Tibial nerve (tissue), 4 donors: ENCODE measurements at regions not wholly inside any gene's neighbourhood (a gene's known extent, or its start where the extent isn't known, plus 50 kb on each side); places are given as distances from the start of the nearest gene placed in this dataset.
"Not testable (repeated sequence)": the region's sequence is repeated elsewhere in the genome, so short reads cannot be mapped to it uniquely, and the experiment has no call there.

ENCODE experiments used
- DNase-seq, 2 donors: peaks; one replicate each; pipeline ENCODE4 v3.0.0-alpha.2; 2019; ENCODE audit warnings: low spot score in 2 of 2
- H3K27ac ChIP-seq, 4 donors: fragments of 200-600 bp; sonication (generic) in 3 of 4; one replicate each; pipeline ENCODE4 v1.5.1; 2017 to 2019; ENCODE audit warnings: mild to moderate bottlenecking in 1 of 4
- H3K27me3 ChIP-seq, 2 donors: fragments of 200-600 bp; sonication (generic) in 1 of 2; one replicate each; pipeline versions ENCODE4 v1.5.1 to v1.6.0; 2017 to 2019
- H3K36me3 ChIP-seq, 3 donors: fragments of 200-600 bp; sonication (generic); one replicate each; pipeline ENCODE4 v1.5.1; 2018 to 2019
- H3K4me1 ChIP-seq, 4 donors: fragments of 200-600 bp; sonication (generic) in 3 of 4; one replicate each; pipeline ENCODE4 v1.5.1; 2017 to 2019
- H3K4me3 ChIP-seq, 4 donors: fragments of 200-600 bp; sonication (generic) in 3 of 4; one replicate each; pipeline ENCODE4 v1.5.1; 2017 to 2019; ENCODE audit warnings: mild to moderate bottlenecking in 1 of 4, moderate library complexity in 1 of 4
- H3K9me3 ChIP-seq, 4 donors: fragments of 200-600 bp; sonication (generic) in 3 of 4; one replicate each; pipeline ENCODE4 v1.5.1; 2017 to 2019
- CTCF ChIP-seq, 5 experiments: fragments of 200-600 bp in 3 of 5; fragments of 450-650 bp in 2 of 5; sonication (generic) in 3 of 5; IDR thresholded peaks; one replicate each; pipeline ENCODE4 v1.5.1; 2016 to 2019; ENCODE audit warnings: antibody characterized with exemption in 5 of 5, mild to moderate bottlenecking in 3 of 5, moderate library complexity in 2 of 5
- EP300 ChIP-seq, 2 donors: sonication (generic); formaldehyde crosslinking; IDR thresholded peaks; one replicate each; pipeline ENCODE4 v1.6.1; 2017; ENCODE audit warnings: antibody characterized with exemption in 2 of 2, mild to moderate bottlenecking in 1 of 2
- POLR2A ChIP-seq, 2 donors: fragments of 450-650 bp; IDR thresholded peaks; one replicate each; pipeline ENCODE4 v1.6.1; 2017; ENCODE audit warnings: antibody characterized with exemption in 2 of 2, mild to moderate bottlenecking in 2 of 2, moderate library complexity in 2 of 2
- WGBS, 2 donors: methylation state at CpG; one replicate each; pipeline ENCODE4 v1.1.5; 2018; 5-methylcytosine and 5-hydroxymethylcytosine counted together

- no peaks in the 10 kb centered on the region for H3K4me1 ChIP-seq
- H3K36me3 ChIP-seq, result no peaks in the 10 kb centered on the region
- peaks cover 0 to 8% (median 4%) of the 10 kb centered on the region in 4 donors for H3K9me3 ChIP-seq
- no peaks in the 10 kb centered on the region for H3K27me3 ChIP-seq
- H3K4me3 ChIP-seq, result no peak overlapping the region
- H3K27ac ChIP-seq, result no peak overlapping the region
- no peak for DNase-seq
- TF ChIP-seq POLR2A (IDR thresholded peaks at IDR 0.05) (no peak), EP300 (IDR thresholded peaks at IDR 0.05) (no peak), CTCF (IDR thresholded peaks at IDR 0.05) (no peak)
- WGBS, 2 donors, result 43 to 67% methylated on average over 5 of the region's 5 CpGs
Measured at GRCh38 chr11:92087725-92088537, 136.7 kb upstream of the FAT3 start.

DNA sequence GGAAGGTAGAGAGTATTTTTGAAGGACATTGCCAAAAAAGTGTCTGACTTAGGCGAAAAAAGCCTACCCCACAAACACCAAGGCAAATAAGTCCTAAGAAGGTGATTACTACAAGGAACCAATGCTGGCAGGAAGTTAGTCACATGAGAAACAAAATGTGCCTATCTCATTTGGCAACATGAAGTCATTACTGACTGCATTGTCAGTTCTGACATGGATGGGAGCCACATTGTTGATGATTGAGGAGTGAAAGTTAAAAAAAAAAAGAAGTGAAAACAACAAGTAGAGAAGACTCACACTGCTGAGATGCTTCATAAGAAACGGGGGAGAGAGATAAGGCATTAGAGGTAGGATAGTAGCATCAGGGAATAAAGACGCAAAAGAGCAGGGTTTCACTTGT, 141.5 kb upstream of the FAT3 start:
- TF ChIP-seq POLR2A (IDR thresholded peaks at IDR 0.05), result no peak
- TF ChIP-seq CTCF (IDR thresholded peaks at IDR 0.05), result no peak
- no peak for TF ChIP-seq EP300 (IDR thresholded peaks at IDR 0.05)
- no peak for DNase-seq
- Histone ChIP-seq H3K27ac (no peak overlapping the region), H3K27me3 (no peaks in the 10 kb centered on the region), H3K9me3 (peaks cover 0 to 20% (median 0%) of the 10 kb centered on the region in 4 donors), H3K36me3 (no peaks in the 10 kb centered on the region), H3K4me1 (no peaks in the 10 kb centered on the region), H3K4me3 (no peak overlapping the region)
- WGBS, 2 donors, result 63 to 89% methylated on average over 3 of the region's 3 CpGs

DNA sequence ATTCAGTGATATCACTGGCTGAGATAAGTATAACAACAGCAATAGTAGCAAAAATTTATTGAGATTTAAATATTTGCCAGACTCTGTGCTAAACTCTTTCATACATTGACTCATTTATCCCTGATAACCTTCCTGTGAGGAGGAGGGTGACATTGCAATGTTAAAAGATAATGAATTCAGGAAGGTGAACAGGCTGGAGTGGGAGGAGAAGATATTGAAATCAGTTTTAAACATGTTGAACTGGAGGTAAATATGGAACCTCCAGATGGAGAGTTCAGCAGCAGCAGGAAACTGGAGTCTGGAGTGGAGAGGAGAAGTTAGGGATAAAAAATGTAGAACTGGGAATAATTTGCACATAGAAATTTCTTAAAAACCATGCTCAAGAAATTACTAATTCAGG, 142.0 kb upstream of the FAT3 start:
- H3K36me3 ChIP-seq, result no peaks in the 10 kb centered on the region
- H3K27ac ChIP-seq, result no peak overlapping the region
- TF ChIP-seq POLR2A (IDR thresholded peaks at IDR 0.05), result no peak
- TF ChIP-seq EP300 (IDR thresholded peaks at IDR 0.05), result no peak
- TF ChIP-seq CTCF (IDR thresholded peaks at IDR 0.05), result no peak
- no peaks in the 10 kb centered on the region for H3K27me3 ChIP-seq
- peaks cover 0 to 20% (median 0%) of the 10 kb centered on the region in 4 donors for H3K9me3 ChIP-seq
- DNase-seq, result no peak
- no peaks in the 10 kb centered on the region for H3K4me1 ChIP-seq
- no peak overlapping the region for H3K4me3 ChIP-seq

GRCh38 chr11:92074498-92074897, 150.1 kb upstream of the FAT3 start:
- not testable (repeated sequence) for H3K4me1 ChIP-seq, H3K27ac ChIP-seq, H3K27me3 ChIP-seq, DNase-seq, H3K4me3 ChIP-seq, H3K36me3 ChIP-seq
- WGBS, 2 donors, result 90 to 92% methylated on average over 1 of the region's 1 CpG
- peaks cover 0 to 46% (median 5%) of the 10 kb centered on the region in 4 donors for H3K9me3 ChIP-seq

- H3K27me3 ChIP-seq, result no peaks in the 10 kb centered on the region
- no peak for DNase-seq
- no peaks in the 10 kb centered on the region for H3K36me3 ChIP-seq
- H3K4me1 ChIP-seq, result no peaks in the 10 kb centered on the region
- TF ChIP-seq POLR2A (IDR thresholded peaks at IDR 0.05), result no peak
- no peak for TF ChIP-seq CTCF (IDR thresholded peaks at IDR 0.05)
- TF ChIP-seq EP300 (IDR thresholded peaks at IDR 0.05), result no peak
- no peak overlapping the region for H3K27ac ChIP-seq
- no peak overlapping the region for H3K4me3 ChIP-seq
- H3K9me3 ChIP-seq, result peaks cover 0 to 41% (median 5%) of the 10 kb centered on the region in 4 donors
Measured at GRCh38 chr11:92071660-92072059, 153.0 kb upstream of the FAT3 start.
